A673 (cell line): ENCODE measurements at regions not wholly inside any gene's neighbourhood (a gene's known extent, or its start where the extent isn't known, plus 50 kb on each side); places are given as distances from the start of the nearest gene placed in this dataset.

Experiments
- EZH2 ChIP-seq: fragments of 200-600 bp; sonication (generic); IDR thresholded peaks from 2 replicates; pipeline ENCODE4 v1.6.1; 2017; ENCODE audit warnings: borderline replicate concordance, low read depth, mild to moderate bottlenecking, mixed read lengths, antibody characterized with exemption, low read length; ENCODE audit not compliant: poor library complexity, severe bottlenecking
- TF ChIP-seq, protein P1 (sequence below): fragments of 300-800, 200-600 bp; sonication (generic); conservative IDR thresholded peaks from 2 replicates; pipeline ENCODE4 v1.5.1; 2017; ENCODE audit warnings: low read depth, mild to moderate bottlenecking, antibody characterized with exemption, low read length, moderate library complexity, mixed read lengths

- TF ChIP-seq, protein P1, sequence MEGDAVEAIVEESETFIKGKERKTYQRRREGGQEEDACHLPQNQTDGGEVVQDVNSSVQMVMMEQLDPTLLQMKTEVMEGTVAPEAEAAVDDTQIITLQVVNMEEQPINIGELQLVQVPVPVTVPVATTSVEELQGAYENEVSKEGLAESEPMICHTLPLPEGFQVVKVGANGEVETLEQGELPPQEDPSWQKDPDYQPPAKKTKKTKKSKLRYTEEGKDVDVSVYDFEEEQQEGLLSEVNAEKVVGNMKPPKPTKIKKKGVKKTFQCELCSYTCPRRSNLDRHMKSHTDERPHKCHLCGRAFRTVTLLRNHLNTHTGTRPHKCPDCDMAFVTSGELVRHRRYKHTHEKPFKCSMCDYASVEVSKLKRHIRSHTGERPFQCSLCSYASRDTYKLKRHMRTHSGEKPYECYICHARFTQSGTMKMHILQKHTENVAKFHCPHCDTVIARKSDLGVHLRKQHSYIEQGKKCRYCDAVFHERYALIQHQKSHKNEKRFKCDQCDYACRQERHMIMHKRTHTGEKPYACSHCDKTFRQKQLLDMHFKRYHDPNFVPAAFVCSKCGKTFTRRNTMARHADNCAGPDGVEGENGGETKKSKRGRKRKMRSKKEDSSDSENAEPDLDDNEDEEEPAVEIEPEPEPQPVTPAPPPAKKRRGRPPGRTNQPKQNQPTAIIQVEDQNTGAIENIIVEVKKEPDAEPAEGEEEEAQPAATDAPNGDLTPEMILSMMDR, result no peak
- TF ChIP-seq EZH2, result no peak
Observed at GRCh38 chr14:84825481-84826251, 704.3 kb upstream of the FLRT2 start.
